ENCODE measurements at regions not wholly inside any gene's neighbourhood (a gene's known extent, or its start where the extent isn't known, plus 50 kb on each side); places are given as distances from the start of the nearest gene placed in this dataset.
"Not testable (repeated sequence)": the region's sequence is repeated elsewhere in the genome, so short reads cannot be mapped to it uniquely, and the experiment has no call there.

GRCh38 chr6:55101157-55101556, 73.2 kb upstream of the HCRTR2 start:
- Histone ChIP-seq H3K27ac (ENCODE audit: low read depth, low read length) (no peak overlapping the region), H3K79me2 (ENCODE audit: insufficient read depth, low read length) (no peaks in the 10 kb centered on the region), H3K4me3 (ENCODE audit: insufficient read depth, low read depth, low read length) (no peak overlapping the region), H2AFZ (ENCODE audit: low read depth, low read length) (no peak overlapping the region), H3K9me3 (ENCODE audit: insufficient read depth, low read depth, low read length) (no peaks in the 10 kb centered on the region), H3K4me1 (ENCODE audit: insufficient read depth, low read length) (no peaks in the 10 kb centered on the region), H3K36me3 (ENCODE audit: insufficient read depth, low read length) (no peaks in the 10 kb centered on the region), H3K9ac (ENCODE audit: low read length) (no peak overlapping the region), H3K27me3 (ENCODE audit: insufficient read depth, low read length) (no peaks in the 10 kb centered on the region), H4K20me1 (ENCODE audit: insufficient read depth, low read length) (no peaks in the 10 kb centered on the region), H3K4me2 (ENCODE audit: low read length) (no peak overlapping the region)
- no peak for TF ChIP-seq EZH2 (IDR thresholded peaks at IDR 0.05; ENCODE audit: insufficient read depth, low read length)
- TF ChIP-seq CTCF (IDR thresholded peaks at IDR 0.05; ENCODE audit: insufficient read depth, low read depth, low read length): no peak
- DNase-seq (ENCODE audit: low read depth) (no peak), FAIRE-seq (no peak)
- Mint-ChIP-seq H3K9me3 (ENCODE audit: unreplicated experiment) (no peaks in the 10 kb centered on the region), H3K4me1 (ENCODE audit: low read depth, unreplicated experiment) (no peaks in the 10 kb centered on the region), H3K27ac (ENCODE audit: unreplicated experiment) (no peak overlapping the region), H3K36me3 (ENCODE audit: low read depth, unreplicated experiment) (no peaks in the 10 kb centered on the region), H3K27me3 (ENCODE audit: low read depth, unreplicated experiment) (no peaks in the 10 kb centered on the region), H3K4me3 (ENCODE audit: unreplicated experiment) (no peak overlapping the region)

GRCh38 chr6:55108134-55109130, 65.9 kb upstream of the HCRTR2 start:
- no peak overlapping the region for H3K27ac ChIP-seq (ENCODE audit: low read depth, low read length)
- H3K27me3 Mint-ChIP-seq (ENCODE audit: low read depth, unreplicated experiment): no peaks in the 10 kb centered on the region
- no peak for DNase-seq (ENCODE audit: low read depth)
- no peak for TF ChIP-seq CTCF (IDR thresholded peaks at IDR 0.05; ENCODE audit: insufficient read depth, low read depth, low read length)
- no peak for TF ChIP-seq EZH2 (IDR thresholded peaks at IDR 0.05; ENCODE audit: insufficient read depth, low read length)
- no peak overlapping the region for H3K27ac Mint-ChIP-seq (ENCODE audit: unreplicated experiment)
- no peak overlapping the region for H3K9ac ChIP-seq (ENCODE audit: low read length)
- no peak overlapping the region for H3K4me3 ChIP-seq (ENCODE audit: insufficient read depth, low read depth, low read length)
- FAIRE-seq: no peak
- no peaks in the 10 kb centered on the region for H3K9me3 Mint-ChIP-seq (ENCODE audit: unreplicated experiment)
- H3K4me3 Mint-ChIP-seq (ENCODE audit: unreplicated experiment): no peak overlapping the region
- H3K4me1 Mint-ChIP-seq (ENCODE audit: low read depth, unreplicated experiment): peaks cover 11% of the 10 kb centered on the region
- no peaks in the 10 kb centered on the region for H4K20me1 ChIP-seq (ENCODE audit: insufficient read depth, low read length)
- no peak overlapping the region for H2AFZ ChIP-seq (ENCODE audit: low read depth, low read length)
- no peaks in the 10 kb centered on the region for H3K36me3 ChIP-seq (ENCODE audit: insufficient read depth, low read length)
- no peak overlapping the region for H3K4me2 ChIP-seq (ENCODE audit: low read length)
- H3K9me3 ChIP-seq (ENCODE audit: insufficient read depth, low read depth, low read length): no peaks in the 10 kb centered on the region
- no peaks in the 10 kb centered on the region for H3K79me2 ChIP-seq (ENCODE audit: insufficient read depth, low read length)
- H3K4me1 ChIP-seq (ENCODE audit: insufficient read depth, low read length): no peaks in the 10 kb centered on the region
- no peaks in the 10 kb centered on the region for H3K27me3 ChIP-seq (ENCODE audit: insufficient read depth, low read length)
- no peaks in the 10 kb centered on the region for H3K36me3 Mint-ChIP-seq (ENCODE audit: low read depth, unreplicated experiment)

GRCh38 chr6:55117267-55117666, 57.0 kb upstream of the HCRTR2 start:
- no peak overlapping the region for H2AFZ ChIP-seq (ENCODE audit: low read depth, low read length)
- H3K4me2 ChIP-seq (ENCODE audit: low read length): no peak overlapping the region
- H3K79me2 ChIP-seq (ENCODE audit: insufficient read depth, low read length): no peaks in the 10 kb centered on the region
- H4K20me1 ChIP-seq (ENCODE audit: insufficient read depth, low read length): no peaks in the 10 kb centered on the region
- Mint-ChIP-seq H3K9me3 (ENCODE audit: unreplicated experiment) (no peaks in the 10 kb centered on the region), H3K4me1 (ENCODE audit: low read depth, unreplicated experiment) (no peaks in the 10 kb centered on the region), H3K36me3 (ENCODE audit: low read depth, unreplicated experiment) (no peaks in the 10 kb centered on the region), H3K27ac (ENCODE audit: unreplicated experiment) (no peak overlapping the region), H3K4me3 (ENCODE audit: unreplicated experiment) (no peak overlapping the region), H3K27me3 (ENCODE audit: low read depth, unreplicated experiment) (no peaks in the 10 kb centered on the region)
- no peaks in the 10 kb centered on the region for H3K4me1 ChIP-seq (ENCODE audit: insufficient read depth, low read length)
- no peak for TF ChIP-seq EZH2 (IDR thresholded peaks at IDR 0.05; ENCODE audit: insufficient read depth, low read length)
- TF ChIP-seq CTCF (IDR thresholded peaks at IDR 0.05; ENCODE audit: insufficient read depth, low read depth, low read length): no peak
- no peak for DNase-seq (ENCODE audit: low read depth)
- no peak overlapping the region for H3K4me3 ChIP-seq (ENCODE audit: insufficient read depth, low read depth, low read length)
- no peak for FAIRE-seq
- no peaks in the 10 kb centered on the region for H3K27me3 ChIP-seq (ENCODE audit: insufficient read depth, low read length)
- no peaks in the 10 kb centered on the region for H3K36me3 ChIP-seq (ENCODE audit: insufficient read depth, low read length)
- H3K27ac ChIP-seq (ENCODE audit: low read depth, low read length): no peak overlapping the region
- H3K9me3 ChIP-seq (ENCODE audit: insufficient read depth, low read depth, low read length): no peaks in the 10 kb centered on the region
- H3K9ac ChIP-seq (ENCODE audit: low read length): no peak overlapping the region

- H3K9me3 ChIP-seq (ENCODE audit: insufficient read depth, low read depth, low read length); H2AFZ ChIP-seq (ENCODE audit: low read depth, low read length); H3K79me2 ChIP-seq (ENCODE audit: insufficient read depth, low read length); H3K4me1 Mint-ChIP-seq (ENCODE audit: low read depth, unreplicated experiment); H3K4me1 ChIP-seq (ENCODE audit: insufficient read depth, low read length); FAIRE-seq; H3K27ac Mint-ChIP-seq (ENCODE audit: unreplicated experiment); H3K4me3 Mint-ChIP-seq (ENCODE audit: unreplicated experiment); H3K4me3 ChIP-seq (ENCODE audit: insufficient read depth, low read depth, low read length); H3K9ac ChIP-seq (ENCODE audit: low read length); H3K27ac ChIP-seq (ENCODE audit: low read depth, low read length); DNase-seq (ENCODE audit: low read depth); H3K4me2 ChIP-seq (ENCODE audit: low read length); H3K36me3 ChIP-seq (ENCODE audit: insufficient read depth, low read length); H3K27me3 Mint-ChIP-seq (ENCODE audit: low read depth, unreplicated experiment); H3K27me3 ChIP-seq (ENCODE audit: insufficient read depth, low read length); H3K36me3 Mint-ChIP-seq (ENCODE audit: low read depth, unreplicated experiment); H4K20me1 ChIP-seq (ENCODE audit: insufficient read depth, low read length): not testable (repeated sequence)
- H3K9me3 Mint-ChIP-seq (ENCODE audit: unreplicated experiment): peaks cover 22% of the 10 kb centered on the region
These were observed 50.1 kb upstream of the HCRTR2 start for GRCh38 chr6:55124241-55124640.
